ENCODE measurements at regions not wholly inside any gene's neighbourhood (a gene's known extent, or its start where the extent isn't known, plus 50 kb on each side); places are given as distances from the start of the nearest gene placed in this dataset.

- no peaks in the 10 kb centered on the region for H3K4me1 ChIP-seq (ENCODE audit: insufficient read depth, low read length, poor library complexity, severe bottlenecking)
- H3F3A ChIP-seq (ENCODE audit: low read depth): no peaks in the 10 kb centered on the region
- no peaks in the 10 kb centered on the region for H3K27me3 ChIP-seq (ENCODE audit: insufficient read depth, low read length, poor library complexity, severe bottlenecking)
- no peak overlapping the region for H3K4me3 ChIP-seq (ENCODE audit: low read length, poor library complexity, severe bottlenecking)
- H3K36me3 ChIP-seq (ENCODE audit: insufficient read depth, low read length): no peaks in the 10 kb centered on the region
- TF ChIP-seq, protein P1, sequence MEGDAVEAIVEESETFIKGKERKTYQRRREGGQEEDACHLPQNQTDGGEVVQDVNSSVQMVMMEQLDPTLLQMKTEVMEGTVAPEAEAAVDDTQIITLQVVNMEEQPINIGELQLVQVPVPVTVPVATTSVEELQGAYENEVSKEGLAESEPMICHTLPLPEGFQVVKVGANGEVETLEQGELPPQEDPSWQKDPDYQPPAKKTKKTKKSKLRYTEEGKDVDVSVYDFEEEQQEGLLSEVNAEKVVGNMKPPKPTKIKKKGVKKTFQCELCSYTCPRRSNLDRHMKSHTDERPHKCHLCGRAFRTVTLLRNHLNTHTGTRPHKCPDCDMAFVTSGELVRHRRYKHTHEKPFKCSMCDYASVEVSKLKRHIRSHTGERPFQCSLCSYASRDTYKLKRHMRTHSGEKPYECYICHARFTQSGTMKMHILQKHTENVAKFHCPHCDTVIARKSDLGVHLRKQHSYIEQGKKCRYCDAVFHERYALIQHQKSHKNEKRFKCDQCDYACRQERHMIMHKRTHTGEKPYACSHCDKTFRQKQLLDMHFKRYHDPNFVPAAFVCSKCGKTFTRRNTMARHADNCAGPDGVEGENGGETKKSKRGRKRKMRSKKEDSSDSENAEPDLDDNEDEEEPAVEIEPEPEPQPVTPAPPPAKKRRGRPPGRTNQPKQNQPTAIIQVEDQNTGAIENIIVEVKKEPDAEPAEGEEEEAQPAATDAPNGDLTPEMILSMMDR (conservative IDR thresholded peaks at IDR 0.05; ENCODE audit: low read length): no peak
- no peak for TF ChIP-seq EZH2phosphoT487 (IDR thresholded peaks at IDR 0.05; ENCODE audit: borderline replicate concordance)
- H3K9me2 ChIP-seq (replicated peaks; ENCODE audit: low read depth, low read length): no peaks in the 10 kb centered on the region
- no peak overlapping the region for H3K9ac ChIP-seq (ENCODE audit: low read depth, low read length, poor library complexity, severe bottlenecking)
- H2AFZ ChIP-seq (ENCODE audit: low read length): no peak overlapping the region
- H4K20me1 ChIP-seq (ENCODE audit: insufficient read depth, low read length, poor library complexity, severe bottlenecking): no peaks in the 10 kb centered on the region
- H3K4me2 ChIP-seq (ENCODE audit: low read depth, low read length, poor library complexity, severe bottlenecking): no peak overlapping the region
- H3K79me2 ChIP-seq (ENCODE audit: insufficient read depth, low read length): no peaks in the 10 kb centered on the region
- no peaks in the 10 kb centered on the region for H3K9me3 ChIP-seq (ENCODE audit: insufficient read depth, low read depth, low read length)
These were observed 374.2 kb upstream of the SEMA3A start for GRCh38 chr7:84568781-84569180.

- Histone ChIP-seq H3K9me2 (replicated peaks; ENCODE audit: low read depth, low read length) (no peaks in the 10 kb centered on the region), H3K27me3 (ENCODE audit: insufficient read depth, low read length, poor library complexity, severe bottlenecking) (no peaks in the 10 kb centered on the region), H3K4me1 (ENCODE audit: insufficient read depth, low read length, poor library complexity, severe bottlenecking) (no peaks in the 10 kb centered on the region), H3K36me3 (ENCODE audit: insufficient read depth, low read length) (no peaks in the 10 kb centered on the region), H3K9me3 (ENCODE audit: insufficient read depth, low read depth, low read length) (no peaks in the 10 kb centered on the region), H2AFZ (ENCODE audit: low read length) (no peak overlapping the region), H4K20me1 (ENCODE audit: insufficient read depth, low read length, poor library complexity, severe bottlenecking) (no peaks in the 10 kb centered on the region), H3K79me2 (ENCODE audit: insufficient read depth, low read length) (no peaks in the 10 kb centered on the region), H3K4me3 (ENCODE audit: low read length, poor library complexity, severe bottlenecking) (no peak overlapping the region), H3K9ac (ENCODE audit: low read depth, low read length, poor library complexity, severe bottlenecking) (no peak overlapping the region), H3K4me2 (ENCODE audit: low read depth, low read length, poor library complexity, severe bottlenecking) (no peak overlapping the region), H3F3A (ENCODE audit: low read depth) (no peaks in the 10 kb centered on the region)
- no peak for TF ChIP-seq EZH2phosphoT487 (IDR thresholded peaks at IDR 0.05; ENCODE audit: borderline replicate concordance)
- TF ChIP-seq, protein P1 (conservative IDR thresholded peaks at IDR 0.05; ENCODE audit: low read length): no peak
These were observed 370.9 kb upstream of the SEMA3A start for GRCh38 chr7:84565345-84566074.

DNA sequence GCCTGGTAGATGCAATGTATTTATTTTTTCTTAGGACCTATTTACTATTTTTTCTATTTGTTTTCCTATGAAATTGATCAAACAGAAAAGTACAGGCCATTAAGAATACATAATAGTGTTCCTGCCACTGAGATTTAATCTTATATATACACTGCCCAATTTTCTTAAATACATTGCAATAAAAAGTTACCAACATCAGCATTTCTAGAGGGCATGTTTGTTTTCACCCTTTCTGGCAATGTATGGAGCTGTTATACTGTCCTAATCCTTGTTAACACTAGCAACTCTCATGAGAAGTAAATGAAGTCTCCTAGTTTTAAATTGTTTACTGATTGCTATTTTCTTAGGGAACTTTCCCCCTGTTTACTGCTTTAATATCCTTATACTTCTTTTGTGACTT is 359.1 kb upstream of the SEMA3A start:
- Histone ChIP-seq H3K4me2 (ENCODE audit: low read depth, low read length, poor library complexity, severe bottlenecking) (no peak overlapping the region), H3K9me2 (replicated peaks; ENCODE audit: low read depth, low read length) (no peaks in the 10 kb centered on the region), H3K9ac (ENCODE audit: low read depth, low read length, poor library complexity, severe bottlenecking) (no peak overlapping the region), H3K9me3 (ENCODE audit: insufficient read depth, low read depth, low read length) (no peaks in the 10 kb centered on the region), H3F3A (ENCODE audit: low read depth) (no peaks in the 10 kb centered on the region), H4K20me1 (ENCODE audit: insufficient read depth, low read length, poor library complexity, severe bottlenecking) (no peaks in the 10 kb centered on the region), H2AFZ (ENCODE audit: low read length) (no peak overlapping the region), H3K36me3 (ENCODE audit: insufficient read depth, low read length) (no peaks in the 10 kb centered on the region), H3K79me2 (ENCODE audit: insufficient read depth, low read length) (no peaks in the 10 kb centered on the region), H3K27me3 (ENCODE audit: insufficient read depth, low read length, poor library complexity, severe bottlenecking) (no peaks in the 10 kb centered on the region), H3K4me3 (ENCODE audit: low read length, poor library complexity, severe bottlenecking) (no peak overlapping the region), H3K4me1 (ENCODE audit: insufficient read depth, low read length, poor library complexity, severe bottlenecking) (no peaks in the 10 kb centered on the region)
- TF ChIP-seq, protein P1 (conservative IDR thresholded peaks at IDR 0.05; ENCODE audit: low read length): no peak
- TF ChIP-seq EZH2phosphoT487 (IDR thresholded peaks at IDR 0.05; ENCODE audit: borderline replicate concordance): no peak

Data from Loucy (cell line).